HepG2 (cell line): ENCODE measurements at regions not wholly inside any gene's neighbourhood (a gene's known extent, or its start where the extent isn't known, plus 50 kb on each side); places are given as distances from the start of the nearest gene placed in this dataset.

Experiments
- AKAP8 ChIP-seq: sonication (generic); formaldehyde crosslinking; IDR thresholded peaks from 2 replicates; pipeline ENCODE4 v1.5.1; 2020; ENCODE audit warnings: mild to moderate bottlenecking, missing genetic modification reagents
- BRCA1 ChIP-seq: sonication (generic); formaldehyde crosslinking; IDR thresholded peaks from 2 replicates; pipeline ENCODE4 v1.4.0; 2020; ENCODE audit warnings: missing genetic modification reagents
- ELF4 ChIP-seq: sonication (generic); formaldehyde crosslinking; IDR thresholded peaks from 2 replicates; pipeline ENCODE4 v1.5.0; 2020; ENCODE audit warnings: missing genetic modification reagents, mild to moderate bottlenecking, moderate library complexity, borderline replicate concordance
- ERF ChIP-seq: IDR thresholded peaks from 2 replicates; pipeline ENCODE4 v1.6.1; 2018; ENCODE audit warnings: missing biosample characterization, missing genetic modification reagents
- KLF15 ChIP-seq: sonication (generic); formaldehyde crosslinking; IDR thresholded peaks from 2 replicates; pipeline ENCODE4 v1.8.1; 2023; ENCODE audit warnings: borderline replicate concordance, mild to moderate bottlenecking, inconsistent platforms, missing genetic modification reagents, mixed read lengths
- MTF2 ChIP-seq: sonication (generic); formaldehyde crosslinking; IDR thresholded peaks from 2 replicates; pipeline ENCODE4 v1.5.0; 2020; ENCODE audit warnings: missing genetic modification reagents, borderline replicate concordance
- NCOR1 ChIP-seq: fragments of 200-600 bp; sonication (generic); IDR thresholded peaks from 2 replicates; pipeline ENCODE4 v1.7.0; 2017; ENCODE audit warnings: antibody characterized with exemption, low read length, borderline replicate concordance
- PLRG1 ChIP-seq: fragments of 450-650 bp; conservative IDR thresholded peaks from 2 replicates; pipeline ENCODE4 v1.6.1; 2016
- POLR2A ChIP-seq, 2 experiments: IDR thresholded peaks; 2 replicates each; pipeline ENCODE4 v1.6.1; 2011; ENCODE audit warnings: low read depth in 2 of 2, low read length in 2 of 2, mild to moderate bottlenecking in 1 of 2, moderate library complexity in 1 of 2; ENCODE audit not compliant: insufficient read depth in 1 of 2
- PTBP1 ChIP-seq: fragments of 200-400 bp; formaldehyde crosslinking; IDR thresholded peaks from 2 replicates; pipeline ENCODE4 v1.6.1; 2018; ENCODE audit warnings: low read length, low read depth; ENCODE audit not compliant: poor library complexity, severe bottlenecking
- SAP130 ChIP-seq: IDR thresholded peaks from 2 replicates; pipeline ENCODE4 v1.6.1; 2016; ENCODE audit warnings: low read depth
- SIX4 ChIP-seq: sonication (generic); formaldehyde crosslinking; IDR thresholded peaks from 2 replicates; pipeline ENCODE4 v1.4.0; 2020; ENCODE audit warnings: missing genetic modification reagents
- SRY ChIP-seq: sonication (generic); formaldehyde crosslinking; IDR thresholded peaks from 2 replicates; pipeline ENCODE4 v1.8.0; 2022; ENCODE audit warnings: mild to moderate bottlenecking, missing genetic modification reagents
- ZNF230 ChIP-seq: sonication (generic); formaldehyde crosslinking; IDR thresholded peaks from 2 replicates; pipeline ENCODE4 v1.4.0; 2020; ENCODE audit warnings: mild to moderate bottlenecking, missing genetic modification reagents
- ZNF235 ChIP-seq: sonication (generic); formaldehyde crosslinking; IDR thresholded peaks from 2 replicates; pipeline ENCODE4 v1.8.1; 2023; ENCODE audit warnings: mild to moderate bottlenecking, missing genetic modification reagents, borderline replicate concordance
- ZNF3 ChIP-seq: IDR thresholded peaks from 2 replicates; pipeline ENCODE4 v1.7.0; 2017; ENCODE audit warnings: inconsistent platforms
- ZNF562 ChIP-seq: sonication (generic); formaldehyde crosslinking; IDR thresholded peaks from 2 replicates; pipeline ENCODE4 v1.8.0; 2022; ENCODE audit warnings: missing genetic modification reagents, borderline replicate concordance
- ZNF619 ChIP-seq: sonication (generic); formaldehyde crosslinking; IDR thresholded peaks from 2 replicates; pipeline ENCODE4 v1.4.0; 2020; ENCODE audit warnings: mild to moderate bottlenecking, missing genetic modification reagents
- ZNF777 ChIP-seq: sonication (generic); formaldehyde crosslinking; IDR thresholded peaks from 2 replicates; pipeline ENCODE4 v1.4.0; 2020; ENCODE audit warnings: missing genetic modification reagents
- ZSCAN9 ChIP-seq: IDR thresholded peaks from 2 replicates; pipeline ENCODE4 v1.6.1; 2016; ENCODE audit warnings: borderline replicate concordance
- TF ChIP-seq, protein P1 (sequence below): fragments of 450-650 bp; IDR thresholded peaks from 2 replicates; pipeline ENCODE4 v1.6.1; 2017
- TF ChIP-seq, protein P2 (sequence below): sonication (generic); formaldehyde crosslinking; IDR thresholded peaks from 2 replicates; pipeline ENCODE4 v1.8.0; 2022; ENCODE audit warnings: missing genetic modification reagents, low read depth, mild to moderate bottlenecking, borderline replicate concordance
- TF ChIP-seq, protein P3 (sequence below): IDR thresholded peaks from 2 replicates; pipeline ENCODE4 v1.6.1; 2016; ENCODE audit warnings: mild to moderate bottlenecking
- TF ChIP-seq, protein P4 (sequence below): sonication (generic); formaldehyde crosslinking; IDR thresholded peaks from 2 replicates; pipeline ENCODE4 v1.4.0; 2020; ENCODE audit warnings: missing genetic modification reagents
- TF ChIP-seq, protein P5 (sequence below): sonication (generic); formaldehyde crosslinking; IDR thresholded peaks from 2 replicates; pipeline ENCODE4 v1.4.0; 2020; ENCODE audit warnings: missing genetic modification reagents

DNA sequence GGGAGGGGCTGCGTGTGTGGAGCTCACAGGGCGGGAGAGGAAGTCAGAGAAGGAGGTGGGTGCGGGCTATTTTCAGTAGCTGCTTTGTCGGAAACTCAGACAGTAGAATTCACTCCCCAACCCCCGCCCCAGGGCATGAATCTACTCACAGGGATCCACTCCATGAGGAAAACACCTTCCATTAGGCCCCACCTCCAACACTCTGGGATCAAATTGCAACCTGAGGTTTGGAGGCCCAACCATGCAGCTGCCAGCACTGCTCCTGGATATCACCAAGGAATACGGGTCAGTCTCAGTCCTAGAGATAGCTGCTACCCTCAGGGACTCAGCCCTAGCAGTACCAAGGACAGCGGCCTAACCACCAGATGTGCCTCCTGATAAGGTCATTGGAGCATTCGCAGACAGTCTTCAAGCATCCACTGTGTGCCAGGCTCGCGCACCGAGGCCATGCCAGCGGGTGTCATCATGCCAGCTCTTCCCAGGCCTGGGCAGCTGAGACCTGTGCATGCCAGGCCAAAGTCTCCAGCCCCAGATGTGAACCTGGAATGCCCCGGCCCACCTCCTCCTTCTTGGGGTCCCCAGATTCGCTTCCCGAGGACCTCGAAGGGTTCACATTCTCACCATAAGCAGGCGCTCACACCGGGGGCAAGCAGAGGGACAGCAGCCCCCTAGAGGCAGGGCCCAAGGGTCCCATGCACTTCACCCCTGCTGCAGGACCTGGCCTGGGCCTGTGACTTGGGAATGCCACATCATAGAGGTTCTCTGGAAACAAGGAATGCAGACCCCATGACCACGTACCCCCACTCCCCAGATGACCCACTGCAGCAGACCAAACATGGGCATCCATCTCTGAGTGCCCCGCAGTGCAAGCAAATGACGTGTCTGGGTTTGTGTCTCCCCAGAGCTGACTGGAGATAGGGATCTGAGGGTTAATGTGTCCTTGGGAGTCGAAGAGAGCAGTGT lies 102.3 kb downstream of the ADRA2C start (continued):
- no peak for TF ChIP-seq KLF15 (CRISPR knock-in tag)
- no peak for TF ChIP-seq NCOR1
- no peak for TF ChIP-seq ELF4 (CRISPR knock-in tag)
- peak; percentile 57; the same call in 1 of the 2 replicates for TF ChIP-seq ZSCAN9 (CRISPR knock-in tag)
- no peak for TF ChIP-seq MTF2 (CRISPR knock-in tag)
- TF ChIP-seq ERF (CRISPR knock-in tag): 0 out of 2 replicates have a peak, but pooled peaks have one; percentile 50
- TF ChIP-seq ZNF230 (CRISPR knock-in tag): no peak
- TF ChIP-seq ZNF235 (CRISPR knock-in tag): no peak
- no peak for TF ChIP-seq BRCA1 (CRISPR knock-in tag)
- TF ChIP-seq SRY: 0 out of 2 replicates have a peak, but pooled peaks have one; percentile 43
- TF ChIP-seq, protein P1, sequence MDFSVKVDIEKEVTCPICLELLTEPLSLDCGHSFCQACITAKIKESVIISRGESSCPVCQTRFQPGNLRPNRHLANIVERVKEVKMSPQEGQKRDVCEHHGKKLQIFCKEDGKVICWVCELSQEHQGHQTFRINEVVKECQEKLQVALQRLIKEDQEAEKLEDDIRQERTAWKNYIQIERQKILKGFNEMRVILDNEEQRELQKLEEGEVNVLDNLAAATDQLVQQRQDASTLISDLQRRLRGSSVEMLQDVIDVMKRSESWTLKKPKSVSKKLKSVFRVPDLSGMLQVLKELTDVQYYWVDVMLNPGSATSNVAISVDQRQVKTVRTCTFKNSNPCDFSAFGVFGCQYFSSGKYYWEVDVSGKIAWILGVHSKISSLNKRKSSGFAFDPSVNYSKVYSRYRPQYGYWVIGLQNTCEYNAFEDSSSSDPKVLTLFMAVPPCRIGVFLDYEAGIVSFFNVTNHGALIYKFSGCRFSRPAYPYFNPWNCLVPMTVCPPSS: no peak
- TF ChIP-seq ZNF619 (CRISPR knock-in tag): no peak
- TF ChIP-seq PLRG1: no peak
- TF ChIP-seq, protein P2, sequence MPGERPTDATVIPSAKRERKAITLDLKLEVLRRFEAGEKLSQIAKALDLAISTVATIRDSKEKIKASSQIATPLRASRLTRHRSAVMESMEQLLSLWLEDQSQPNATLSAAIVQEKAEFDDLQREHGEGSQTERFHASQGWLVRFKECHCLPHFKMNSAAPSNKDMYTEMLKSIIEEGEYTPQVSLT (CRISPR knock-in tag): no peak
- no peak for TF ChIP-seq POLR2A (IDR thresholded peaks at IDR 0.05; ENCODE audit: insufficient read depth in 1 of 2, low read depth in 2 of 2, low read length in 2 of 2)
- no peak for TF ChIP-seq ZNF777 (CRISPR knock-in tag)
- TF ChIP-seq ZNF562 (CRISPR knock-in tag): no peak
- TF ChIP-seq SAP130: peak; percentile 56
- no peak for TF ChIP-seq AKAP8 (CRISPR knock-in tag)
- TF ChIP-seq SIX4 (CRISPR knock-in tag): no peak; the same call in 1 of the 2 replicates
- TF ChIP-seq, protein P3, sequence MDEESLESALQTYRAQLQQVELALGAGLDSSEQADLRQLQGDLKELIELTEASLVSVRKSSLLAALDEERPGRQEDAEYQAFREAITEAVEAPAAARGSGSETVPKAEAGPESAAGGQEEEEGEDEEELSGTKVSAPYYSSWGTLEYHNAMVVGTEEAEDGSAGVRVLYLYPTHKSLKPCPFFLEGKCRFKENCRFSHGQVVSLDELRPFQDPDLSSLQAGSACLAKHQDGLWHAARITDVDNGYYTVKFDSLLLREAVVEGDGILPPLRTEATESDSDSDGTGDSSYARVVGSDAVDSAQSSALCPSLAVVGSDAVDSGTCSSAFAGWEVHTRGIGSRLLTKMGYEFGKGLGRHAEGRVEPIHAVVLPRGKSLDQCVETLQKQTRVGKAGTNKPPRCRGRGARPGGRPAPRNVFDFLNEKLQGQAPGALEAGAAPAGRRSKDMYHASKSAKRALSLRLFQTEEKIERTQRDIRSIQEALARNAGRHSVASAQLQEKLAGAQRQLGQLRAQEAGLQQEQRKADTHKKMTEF: no peak
- TF ChIP-seq, protein P4, sequence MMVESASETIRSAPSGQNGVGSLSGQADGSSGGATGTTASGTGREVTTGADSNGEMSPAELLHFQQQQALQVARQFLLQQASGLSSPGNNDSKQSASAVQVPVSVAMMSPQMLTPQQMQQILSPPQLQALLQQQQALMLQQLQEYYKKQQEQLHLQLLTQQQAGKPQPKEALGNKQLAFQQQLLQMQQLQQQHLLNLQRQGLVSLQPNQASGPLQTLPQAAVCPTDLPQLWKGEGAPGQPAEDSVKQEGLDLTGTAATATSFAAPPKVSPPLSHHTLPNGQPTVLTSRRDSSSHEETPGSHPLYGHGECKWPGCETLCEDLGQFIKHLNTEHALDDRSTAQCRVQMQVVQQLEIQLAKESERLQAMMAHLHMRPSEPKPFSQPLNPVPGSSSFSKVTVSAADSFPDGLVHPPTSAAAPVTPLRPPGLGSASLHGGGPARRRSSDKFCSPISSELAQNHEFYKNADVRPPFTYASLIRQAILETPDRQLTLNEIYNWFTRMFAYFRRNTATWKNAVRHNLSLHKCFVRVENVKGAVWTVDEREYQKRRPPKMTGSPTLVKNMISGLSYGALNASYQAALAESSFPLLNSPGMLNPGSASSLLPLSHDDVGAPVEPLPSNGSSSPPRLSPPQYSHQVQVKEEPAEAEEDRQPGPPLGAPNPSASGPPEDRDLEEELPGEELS (CRISPR knock-in tag): no peak
- no peak for TF ChIP-seq PTBP1
- TF ChIP-seq, protein P5, sequence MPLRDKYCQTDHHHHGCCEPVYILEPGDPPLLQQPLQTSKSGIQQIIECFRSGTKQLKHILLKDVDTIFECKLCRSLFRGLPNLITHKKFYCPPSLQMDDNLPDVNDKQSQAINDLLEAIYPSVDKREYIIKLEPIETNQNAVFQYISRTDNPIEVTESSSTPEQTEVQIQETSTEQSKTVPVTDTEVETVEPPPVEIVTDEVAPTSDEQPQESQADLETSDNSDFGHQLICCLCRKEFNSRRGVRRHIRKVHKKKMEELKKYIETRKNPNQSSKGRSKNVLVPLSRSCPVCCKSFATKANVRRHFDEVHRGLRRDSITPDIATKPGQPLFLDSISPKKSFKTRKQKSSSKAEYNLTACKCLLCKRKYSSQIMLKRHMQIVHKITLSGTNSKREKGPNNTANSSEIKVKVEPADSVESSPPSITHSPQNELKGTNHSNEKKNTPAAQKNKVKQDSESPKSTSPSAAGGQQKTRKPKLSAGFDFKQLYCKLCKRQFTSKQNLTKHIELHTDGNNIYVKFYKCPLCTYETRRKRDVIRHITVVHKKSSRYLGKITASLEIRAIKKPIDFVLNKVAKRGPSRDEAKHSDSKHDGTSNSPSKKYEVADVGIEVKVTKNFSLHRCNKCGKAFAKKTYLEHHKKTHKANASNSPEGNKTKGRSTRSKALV (CRISPR knock-in tag): no peak
- TF ChIP-seq ZNF3 (CRISPR knock-in tag): no peak
